ENCODE measurements at regions not wholly inside any gene's neighbourhood (a gene's known extent, or its start where the extent isn't known, plus 50 kb on each side); places are given as distances from the start of the nearest gene placed in this dataset.

- Histone ChIP-seq H3K9ac (ENCODE audit: low read depth, low read length) (no peak overlapping the region), H3K4me3 (ENCODE audit: low read depth in 1 of 2, low read length in 2 of 2) (no peak overlapping the region), H3K79me2 (ENCODE audit: insufficient read depth, low read length) (no peaks in the 10 kb centered on the region), H3K9me3 (ENCODE audit: insufficient read depth, low read length, severe bottlenecking) (no peaks in the 10 kb centered on the region), H3K4me2 (ENCODE audit: insufficient read depth, low read length) (no peak overlapping the region), H3K27ac (ENCODE audit: low read length) (no peak overlapping the region), H2AFZ (ENCODE audit: low read depth, low read length) (no peak overlapping the region), H3K36me3 (ENCODE audit: insufficient read depth, low read length) (no peaks in the 10 kb centered on the region), H4K20me1 (ENCODE audit: insufficient read depth, low read length) (no peaks in the 10 kb centered on the region), H3K27me3 (ENCODE audit: insufficient read depth, low read length, poor library complexity) (peaks cover 3% of the 10 kb centered on the region), H3K4me1 (ENCODE audit: insufficient read depth, low read length) (no peaks in the 10 kb centered on the region)
- DNase-seq (no peak), ATAC-seq (ENCODE audit: insufficient read depth, low read depth) (no peak)
- TF ChIP-seq EZH2 (IDR thresholded peaks at IDR 0.05; ENCODE audit: borderline replicate concordance, low read depth, low read length, severe bottlenecking) (no peak), CTCF (IDR thresholded peaks at IDR 0.05; ENCODE audit: borderline replicate concordance, extremely low read depth, low read length, poor library complexity, severe bottlenecking) (no peak)
Measured at GRCh38 chr1:5722635-5723164, 269.5 kb downstream of the NPHP4 start.

DNA sequence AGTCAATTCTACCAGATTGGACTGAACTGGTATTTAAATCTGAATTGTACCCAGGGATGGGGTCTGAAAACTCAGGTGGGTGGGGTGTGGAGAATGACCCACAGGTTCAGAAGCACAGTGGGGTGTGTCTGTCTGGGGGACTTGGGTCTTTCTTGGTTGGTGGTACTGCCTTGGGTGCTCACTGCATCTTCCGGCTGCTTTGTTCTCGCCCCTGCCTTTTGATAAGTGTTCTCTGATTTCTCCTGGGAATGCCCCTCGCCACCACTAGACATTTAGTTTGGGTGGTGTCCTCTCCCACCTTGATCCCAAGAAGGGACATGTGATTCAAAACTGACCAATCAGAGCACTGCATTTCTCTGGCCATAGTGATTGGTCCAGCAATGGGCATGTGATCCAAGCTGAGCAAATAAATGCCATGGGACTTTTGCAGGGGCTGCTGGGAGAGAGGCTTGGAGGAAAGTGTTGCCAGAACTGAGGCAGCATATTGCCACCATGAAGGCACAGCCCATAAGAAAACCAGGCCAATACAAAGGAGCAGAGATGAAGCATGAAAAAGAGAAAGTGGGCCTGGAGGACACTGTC lies 270.5 kb downstream of the NPHP4 start:
- TF ChIP-seq EZH2 (IDR thresholded peaks at IDR 0.05; ENCODE audit: borderline replicate concordance, low read depth, low read length, severe bottlenecking) (no peak), CTCF (IDR thresholded peaks at IDR 0.05; ENCODE audit: borderline replicate concordance, extremely low read depth, low read length, poor library complexity, severe bottlenecking) (no peak)
- H2AFZ ChIP-seq (ENCODE audit: low read depth, low read length) = no peak overlapping the region
- no peak overlapping the region for H3K4me2 ChIP-seq (ENCODE audit: insufficient read depth, low read length)
- H4K20me1 ChIP-seq (ENCODE audit: insufficient read depth, low read length) = no peaks in the 10 kb centered on the region
- no peak overlapping the region for H3K4me3 ChIP-seq (ENCODE audit: low read depth in 1 of 2, low read length in 2 of 2)
- no peaks in the 10 kb centered on the region for H3K27me3 ChIP-seq (ENCODE audit: insufficient read depth, low read length, poor library complexity)
- ATAC-seq (ENCODE audit: insufficient read depth, low read depth) (no peak), DNase-seq (no peak)
- no peaks in the 10 kb centered on the region for H3K79me2 ChIP-seq (ENCODE audit: insufficient read depth, low read length)
- H3K9ac ChIP-seq (ENCODE audit: low read depth, low read length) = no peak overlapping the region
- H3K4me1 ChIP-seq (ENCODE audit: insufficient read depth, low read length) = no peaks in the 10 kb centered on the region
- no peaks in the 10 kb centered on the region for H3K9me3 ChIP-seq (ENCODE audit: insufficient read depth, low read length, severe bottlenecking)
- H3K36me3 ChIP-seq (ENCODE audit: insufficient read depth, low read length) = no peaks in the 10 kb centered on the region
- H3K27ac ChIP-seq (ENCODE audit: low read length) = no peak overlapping the region

DNA sequence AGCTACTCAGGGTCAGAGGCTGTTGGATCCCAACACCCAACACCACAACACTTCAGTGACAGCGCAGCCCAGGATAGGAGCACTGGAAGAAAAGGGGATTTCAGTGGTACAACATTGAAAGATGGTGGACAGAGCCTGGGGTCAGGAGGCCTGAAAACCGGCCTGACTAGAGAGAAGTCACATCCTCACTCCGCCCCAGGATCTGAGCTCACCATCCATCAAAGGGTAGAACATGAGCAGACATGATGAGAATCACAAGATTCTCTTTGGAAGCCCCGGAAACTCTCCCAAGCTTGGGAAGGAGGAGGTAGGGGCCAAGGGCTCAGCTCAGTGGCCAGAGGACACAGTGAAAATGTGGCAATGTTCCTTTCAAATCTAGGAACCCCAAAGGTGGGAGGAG lies 271.3 kb downstream of the NPHP4 start:
- Histone ChIP-seq H3K36me3 (ENCODE audit: insufficient read depth, low read length) (no peaks in the 10 kb centered on the region), H3K27ac (ENCODE audit: low read length) (no peak overlapping the region), H3K4me2 (ENCODE audit: insufficient read depth, low read length) (no peak overlapping the region), H3K9ac (ENCODE audit: low read depth, low read length) (no peak overlapping the region), H3K4me3 (ENCODE audit: low read depth in 1 of 2, low read length in 2 of 2) (no peak overlapping the region), H2AFZ (ENCODE audit: low read depth, low read length) (no peak overlapping the region), H3K79me2 (ENCODE audit: insufficient read depth, low read length) (no peaks in the 10 kb centered on the region), H4K20me1 (ENCODE audit: insufficient read depth, low read length) (no peaks in the 10 kb centered on the region), H3K9me3 (ENCODE audit: insufficient read depth, low read length, severe bottlenecking) (peaks cover under 1% of the 10 kb centered on the region), H3K4me1 (ENCODE audit: insufficient read depth, low read length) (no peaks in the 10 kb centered on the region), H3K27me3 (ENCODE audit: insufficient read depth, low read length, poor library complexity) (no peaks in the 10 kb centered on the region)
- DNase-seq (no peak), ATAC-seq (ENCODE audit: insufficient read depth, low read depth) (no peak)
- no peak for TF ChIP-seq CTCF (IDR thresholded peaks at IDR 0.05; ENCODE audit: borderline replicate concordance, extremely low read depth, low read length, poor library complexity, severe bottlenecking)
